ENCODE measurements at regions not wholly inside any gene's neighbourhood (a gene's known extent, or its start where the extent isn't known, plus 50 kb on each side); places are given as distances from the start of the nearest gene placed in this dataset.
"Not testable (repeated sequence)": the region's sequence is repeated elsewhere in the genome, so short reads cannot be mapped to it uniquely, and the experiment has no call there.

DNA sequence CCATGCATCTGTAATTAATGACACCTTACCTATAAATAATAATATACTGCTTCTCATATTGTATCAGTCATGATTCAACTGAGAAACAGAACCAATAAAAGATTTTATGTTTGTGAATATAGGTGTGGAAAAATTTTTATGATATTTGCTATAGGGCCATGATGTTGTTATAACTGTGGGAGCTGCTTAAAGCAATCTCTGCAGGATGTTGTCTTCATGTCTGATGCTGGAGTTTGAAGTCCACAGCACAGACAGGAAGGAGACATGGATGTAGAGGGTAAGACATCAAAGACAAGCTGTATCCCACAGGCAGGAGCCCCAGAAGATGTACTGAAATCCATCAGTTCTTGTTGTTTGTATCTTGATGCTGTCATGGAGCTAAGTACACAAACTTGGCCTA lies 366.7 kb upstream of the ANKRD20A1 start:
- H3K9me3 ChIP-seq (ENCODE audit: control insufficient read depth, low read depth, low read length); H3K27ac ChIP-seq (ENCODE audit: low read length); H3K9ac ChIP-seq (ENCODE audit: low read length); H3K27me3 ChIP-seq (ENCODE audit: control insufficient read depth, insufficient read depth, low read length); H3K4me1 ChIP-seq (ENCODE audit: control insufficient read depth, low read depth, low read length); H3K4me3 ChIP-seq (ENCODE audit: low read length); H3K36me3 ChIP-seq (ENCODE audit: control insufficient read depth, low read depth, low read length): not testable (repeated sequence)

GRCh38 chr9:67477465-67477864 lies 381.3 kb upstream of the ANKRD20A1 start:
- not testable (repeated sequence) for H3K27ac ChIP-seq (ENCODE audit: low read length); H3K9me3 ChIP-seq (ENCODE audit: control insufficient read depth, low read depth, low read length); H3K9ac ChIP-seq (ENCODE audit: low read length); H3K4me3 ChIP-seq (ENCODE audit: low read length); H3K36me3 ChIP-seq (ENCODE audit: control insufficient read depth, low read depth, low read length); H3K4me1 ChIP-seq (ENCODE audit: control insufficient read depth, low read depth, low read length); H3K27me3 ChIP-seq (ENCODE audit: control insufficient read depth, insufficient read depth, low read length)

GRCh38 chr9:67470739-67471138 lies 388.0 kb upstream of the ANKRD20A1 start:
- not testable (repeated sequence) for H3K9ac ChIP-seq (ENCODE audit: low read length); H3K36me3 ChIP-seq (ENCODE audit: control insufficient read depth, low read depth, low read length); H3K27ac ChIP-seq (ENCODE audit: low read length); H3K9me3 ChIP-seq (ENCODE audit: control insufficient read depth, low read depth, low read length); H3K27me3 ChIP-seq (ENCODE audit: control insufficient read depth, insufficient read depth, low read length); H3K4me1 ChIP-seq (ENCODE audit: control insufficient read depth, low read depth, low read length); H3K4me3 ChIP-seq (ENCODE audit: low read length)

- not testable (repeated sequence) for H3K4me1 ChIP-seq (ENCODE audit: control insufficient read depth, low read depth, low read length); H3K27ac ChIP-seq (ENCODE audit: low read length); H3K9ac ChIP-seq (ENCODE audit: low read length); H3K36me3 ChIP-seq (ENCODE audit: control insufficient read depth, low read depth, low read length); H3K4me3 ChIP-seq (ENCODE audit: low read length); H3K9me3 ChIP-seq (ENCODE audit: control insufficient read depth, low read depth, low read length); H3K27me3 ChIP-seq (ENCODE audit: control insufficient read depth, insufficient read depth, low read length)
These were observed 390.4 kb upstream of the ANKRD20A1 start for GRCh38 chr9:67468326-67468725.

GRCh38 chr9:67461796-67462757 lies 396.7 kb upstream of the ANKRD20A1 start:
- H3K27me3 ChIP-seq (ENCODE audit: control insufficient read depth, insufficient read depth, low read length); H3K4me3 ChIP-seq (ENCODE audit: low read length); H3K36me3 ChIP-seq (ENCODE audit: control insufficient read depth, low read depth, low read length); H3K4me1 ChIP-seq (ENCODE audit: control insufficient read depth, low read depth, low read length); H3K27ac ChIP-seq (ENCODE audit: low read length); H3K9me3 ChIP-seq (ENCODE audit: control insufficient read depth, low read depth, low read length); H3K9ac ChIP-seq (ENCODE audit: low read length): not testable (repeated sequence)

- H3K36me3 ChIP-seq (ENCODE audit: control insufficient read depth, low read depth, low read length); H3K9ac ChIP-seq (ENCODE audit: low read length); H3K9me3 ChIP-seq (ENCODE audit: control insufficient read depth, low read depth, low read length); H3K4me3 ChIP-seq (ENCODE audit: low read length); H3K4me1 ChIP-seq (ENCODE audit: control insufficient read depth, low read depth, low read length); H3K27ac ChIP-seq (ENCODE audit: low read length); H3K27me3 ChIP-seq (ENCODE audit: control insufficient read depth, insufficient read depth, low read length): not testable (repeated sequence)
These were observed 405.8 kb upstream of the ANKRD20A1 start for GRCh38 chr9:67452941-67453340.

DNA sequence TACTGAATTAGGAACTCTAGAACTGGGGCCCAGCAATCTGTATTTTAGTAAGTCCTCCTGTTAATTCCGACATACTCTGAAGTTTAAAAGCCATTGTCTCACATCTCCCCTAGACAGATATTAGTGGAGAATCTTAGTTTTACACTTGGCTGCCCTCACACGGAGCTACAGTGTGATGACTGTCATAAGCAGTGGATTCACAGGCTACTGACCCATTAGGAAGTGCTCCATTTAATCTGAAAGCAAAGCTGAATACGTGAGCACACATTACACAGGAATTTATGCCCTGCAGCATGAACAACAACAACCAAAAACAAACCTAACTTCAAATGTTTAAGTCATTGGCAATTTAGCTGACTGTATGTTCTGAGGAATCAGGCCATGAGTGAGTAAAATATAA lies 416.4 kb upstream of the ANKRD20A1 start:
- H3K27me3 ChIP-seq (ENCODE audit: control insufficient read depth, insufficient read depth, low read length); H3K27ac ChIP-seq (ENCODE audit: low read length); H3K4me3 ChIP-seq (ENCODE audit: low read length); H3K9ac ChIP-seq (ENCODE audit: low read length); H3K9me3 ChIP-seq (ENCODE audit: control insufficient read depth, low read depth, low read length); H3K36me3 ChIP-seq (ENCODE audit: control insufficient read depth, low read depth, low read length); H3K4me1 ChIP-seq (ENCODE audit: control insufficient read depth, low read depth, low read length): not testable (repeated sequence)

GRCh38 chr9:67437011-67437410 lies 421.7 kb upstream of the ANKRD20A1 start:
- not testable (repeated sequence) for H3K27ac ChIP-seq (ENCODE audit: low read length); H3K36me3 ChIP-seq (ENCODE audit: control insufficient read depth, low read depth, low read length); H3K9ac ChIP-seq (ENCODE audit: low read length); H3K4me3 ChIP-seq (ENCODE audit: low read length); H3K9me3 ChIP-seq (ENCODE audit: control insufficient read depth, low read depth, low read length); H3K27me3 ChIP-seq (ENCODE audit: control insufficient read depth, insufficient read depth, low read length); H3K4me1 ChIP-seq (ENCODE audit: control insufficient read depth, low read depth, low read length)

GRCh38 chr9:67424881-67425280 lies 432.5 kb upstream of the SPATA31A3 start:
- not testable (repeated sequence) for H3K9ac ChIP-seq (ENCODE audit: low read length); H3K4me3 ChIP-seq (ENCODE audit: low read length); H3K27ac ChIP-seq (ENCODE audit: low read length); H3K9me3 ChIP-seq (ENCODE audit: control insufficient read depth, low read depth, low read length); H3K4me1 ChIP-seq (ENCODE audit: control insufficient read depth, low read depth, low read length); H3K27me3 ChIP-seq (ENCODE audit: control insufficient read depth, insufficient read depth, low read length); H3K36me3 ChIP-seq (ENCODE audit: control insufficient read depth, low read depth, low read length)

DNA sequence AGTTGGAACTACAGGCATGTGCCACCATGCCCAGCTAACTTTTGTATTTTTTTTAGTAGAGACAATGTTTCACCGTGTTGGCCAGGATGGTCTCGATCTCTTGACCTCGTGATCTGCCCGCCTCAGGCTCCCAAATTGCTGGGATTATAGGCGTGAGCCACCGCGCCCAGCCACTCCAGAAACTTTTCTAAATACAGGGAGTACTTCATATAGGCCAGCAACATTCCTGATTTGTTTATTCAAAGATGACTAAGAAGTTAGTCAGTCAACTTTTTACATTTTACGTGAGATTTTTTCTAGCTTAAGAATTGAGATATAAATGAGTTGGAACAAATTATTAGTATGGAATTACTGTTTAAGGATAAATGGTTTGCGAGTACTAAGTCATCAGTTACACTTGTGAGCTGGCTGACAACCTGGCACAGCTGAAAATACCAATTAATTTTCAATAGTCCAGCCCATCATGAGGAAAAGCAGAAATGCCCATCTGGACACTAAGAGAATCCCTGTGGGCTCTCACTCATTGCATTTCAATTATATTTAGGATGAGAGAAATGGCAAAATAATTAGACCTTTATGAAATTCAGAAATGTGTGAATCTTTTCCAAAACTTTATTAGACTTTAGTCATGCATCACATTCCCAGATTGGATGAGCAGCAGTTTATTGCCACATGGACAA lies 430.8 kb upstream of the SPATA31A3 start:
- H3K36me3 ChIP-seq (ENCODE audit: control insufficient read depth, low read depth, low read length); H3K27me3 ChIP-seq (ENCODE audit: control insufficient read depth, insufficient read depth, low read length); H3K4me3 ChIP-seq (ENCODE audit: low read length); H3K27ac ChIP-seq (ENCODE audit: low read length); H3K9me3 ChIP-seq (ENCODE audit: control insufficient read depth, low read depth, low read length); H3K4me1 ChIP-seq (ENCODE audit: control insufficient read depth, low read depth, low read length); H3K9ac ChIP-seq (ENCODE audit: low read length): not testable (repeated sequence)

DNA sequence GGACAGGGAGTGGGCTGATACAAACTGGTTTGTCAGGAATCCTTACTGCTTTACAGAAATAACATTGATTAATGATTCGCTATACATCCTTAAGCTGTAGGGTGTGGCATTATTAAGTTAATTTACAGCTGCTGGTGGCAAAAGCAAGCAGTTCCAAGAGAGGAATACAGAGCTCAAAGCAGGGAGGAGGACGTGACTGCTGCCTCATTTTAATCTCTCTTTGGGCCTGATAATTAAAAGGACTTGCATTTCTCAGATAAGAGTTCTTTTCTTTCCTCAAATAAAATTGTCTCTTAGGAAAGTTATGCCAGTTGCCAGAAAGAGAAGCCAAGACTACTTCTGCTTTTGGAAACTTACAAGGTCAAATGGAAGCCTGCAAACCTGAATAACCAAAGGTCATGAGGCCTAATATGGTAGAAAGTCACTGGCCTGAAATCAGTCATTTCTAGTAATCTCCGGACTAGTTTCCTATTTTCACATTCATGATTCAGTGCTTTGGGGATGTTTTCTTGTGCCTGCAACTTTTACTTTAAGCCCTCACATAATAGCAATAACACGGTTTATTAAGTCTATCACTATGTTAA lies 426.2 kb upstream of the SPATA31A3 start:
- H3K4me3 ChIP-seq (ENCODE audit: low read length); H3K27me3 ChIP-seq (ENCODE audit: control insufficient read depth, insufficient read depth, low read length); H3K4me1 ChIP-seq (ENCODE audit: control insufficient read depth, low read depth, low read length): not testable (repeated sequence)

More for the DNA sequence above, 426.2 kb upstream of the SPATA31A3 start:
- H3K9me3 ChIP-seq (ENCODE audit: control insufficient read depth, low read depth, low read length); H3K27ac ChIP-seq (ENCODE audit: low read length); H3K9ac ChIP-seq (ENCODE audit: low read length); H3K36me3 ChIP-seq (ENCODE audit: control insufficient read depth, low read depth, low read length): not testable (repeated sequence)
